ENCODE measurements at regions not wholly inside any gene's neighbourhood (a gene's known extent, or its start where the extent isn't known, plus 50 kb on each side); places are given as distances from the start of the nearest gene placed in this dataset.
A peak's percentile ranks its signal among the peaks of the same experiment; 100 is the strongest.

DNA sequence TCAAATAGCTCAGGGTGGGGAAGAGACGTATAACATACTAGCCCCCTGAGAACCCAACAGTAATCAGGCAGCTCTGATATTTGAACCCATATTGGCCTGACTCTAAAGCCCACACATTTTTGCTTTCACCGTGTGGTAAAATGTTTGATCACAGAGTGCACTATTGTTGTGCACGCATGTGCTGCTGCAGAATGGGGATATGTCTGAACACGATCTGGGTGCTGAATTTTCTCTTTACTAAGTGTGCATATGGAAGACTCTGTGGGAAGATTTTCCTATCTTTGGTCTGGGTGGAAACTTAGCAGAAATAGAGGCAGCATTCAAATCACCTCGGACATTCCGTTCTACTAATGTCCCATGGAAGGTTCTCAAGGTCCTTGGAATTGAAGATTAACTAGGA is 800.1 kb downstream of the TFAP2A start:
- DNase-seq (ENCODE audit: low read depth in 2 of 2) = no peak

DNA sequence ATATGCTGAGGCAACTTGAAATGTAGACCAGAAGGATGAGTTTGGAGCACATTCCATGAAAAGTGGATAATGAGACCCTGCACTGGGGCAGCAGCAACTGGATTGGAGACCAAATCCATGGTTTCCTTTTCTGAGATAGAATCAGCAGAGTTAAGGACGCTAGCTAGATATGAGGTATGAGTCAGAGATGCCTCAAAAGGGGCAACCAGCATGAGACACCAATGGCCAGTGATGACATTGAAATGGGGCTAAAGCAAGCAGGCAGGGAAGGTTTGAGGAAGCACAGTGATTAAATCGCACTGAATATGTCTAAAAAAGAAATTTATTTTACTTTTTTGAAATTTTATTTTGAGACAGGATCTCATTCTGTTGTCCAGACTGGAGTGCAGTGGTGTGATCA is 802.4 kb downstream of the TFAP2A start:
- DNase-seq (ENCODE audit: low read depth in 2 of 2) = no peak

DNA sequence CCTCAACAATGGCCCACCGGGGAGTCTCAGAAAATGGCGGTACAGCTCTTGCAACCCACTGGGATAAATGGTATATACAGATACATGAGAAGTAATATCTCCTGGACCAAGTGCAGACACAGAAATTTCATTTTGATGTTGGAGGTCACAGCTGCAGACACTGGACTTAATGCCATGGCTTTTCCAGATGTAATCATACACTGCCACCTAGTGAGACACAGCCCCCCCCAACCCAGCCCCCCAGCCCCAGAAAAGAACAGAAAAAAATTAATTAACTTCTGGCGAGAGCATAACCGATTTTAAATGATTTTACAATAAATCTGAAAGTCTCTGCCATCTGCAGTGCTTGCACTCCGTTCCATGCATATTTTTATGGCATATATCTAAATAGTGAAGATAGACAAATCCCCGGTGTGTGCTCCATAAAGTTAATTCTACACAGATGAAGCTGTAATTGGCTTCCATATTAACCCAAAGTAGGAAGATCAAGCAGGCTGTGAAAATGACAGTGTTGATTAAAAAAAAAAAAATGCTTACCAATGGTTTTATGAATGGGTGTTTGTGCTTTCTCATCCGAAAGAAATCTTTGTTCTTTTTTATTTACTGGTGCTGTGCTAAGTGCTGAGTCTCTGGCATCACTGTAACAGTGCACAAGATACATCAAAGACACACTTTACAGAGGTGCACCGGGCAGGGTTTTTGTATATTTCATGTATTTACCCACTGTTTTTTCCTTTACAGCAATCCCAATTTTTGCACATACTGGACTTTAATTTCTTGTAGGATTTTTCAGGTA is 804.1 kb downstream of the TFAP2A start:
- no peak for DNase-seq (ENCODE audit: low read depth in 2 of 2)

DNA sequence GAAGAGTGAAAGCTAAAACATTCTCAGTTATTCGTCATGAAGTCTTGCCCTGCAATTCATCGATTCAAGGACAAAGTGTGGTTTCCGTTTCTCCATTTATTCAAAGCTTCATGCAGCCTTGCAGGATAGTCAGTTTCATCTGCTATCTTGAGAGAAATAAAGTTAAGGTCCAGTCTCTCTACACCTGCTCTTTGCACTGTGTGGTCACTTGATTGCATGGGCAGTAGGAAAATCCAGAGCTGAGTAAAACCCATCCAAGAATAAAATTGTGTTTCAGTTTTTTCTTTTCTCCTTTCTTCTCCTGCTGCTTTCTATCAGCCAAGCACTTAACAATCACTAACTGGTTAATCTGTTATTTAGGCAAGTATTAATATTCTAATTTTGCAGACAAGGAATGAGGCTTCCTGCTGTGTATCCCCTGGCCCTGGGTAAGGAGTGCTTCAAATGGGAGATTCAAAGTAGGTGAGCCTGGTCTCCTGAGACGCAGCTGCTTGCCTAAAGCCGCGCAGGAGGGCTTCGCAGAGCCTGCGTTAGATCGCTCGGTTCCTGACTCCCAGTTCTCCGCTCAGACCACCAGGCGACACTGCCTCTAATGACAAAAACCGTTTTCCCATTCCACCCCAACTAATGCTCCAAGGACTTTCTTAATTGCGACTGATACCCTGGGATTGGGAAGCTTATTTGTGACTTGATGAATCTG is 808.3 kb downstream of the TFAP2A start:
- no peak for DNase-seq (ENCODE audit: low read depth in 2 of 2)

DNA sequence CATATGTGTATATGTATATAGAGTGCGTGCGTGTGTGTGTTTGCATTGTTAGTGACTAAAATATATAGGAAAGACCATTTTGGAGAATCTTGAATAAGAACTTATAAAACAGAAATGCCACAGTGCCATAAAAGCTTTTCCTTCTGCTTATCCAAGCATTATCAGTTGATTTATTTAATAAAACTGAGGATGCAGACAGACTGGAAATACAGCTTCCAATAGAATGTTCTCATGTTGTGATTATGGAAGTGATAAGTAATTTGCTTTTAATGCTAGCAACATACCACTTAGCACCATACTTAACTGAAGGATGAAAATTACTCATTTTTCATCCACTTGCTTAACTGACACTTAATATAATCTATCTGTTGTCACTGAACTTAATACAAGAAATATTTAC is 820.1 kb downstream of the TFAP2A start:
- DNase-seq (ENCODE audit: low read depth in 2 of 2) = no peak

DNA sequence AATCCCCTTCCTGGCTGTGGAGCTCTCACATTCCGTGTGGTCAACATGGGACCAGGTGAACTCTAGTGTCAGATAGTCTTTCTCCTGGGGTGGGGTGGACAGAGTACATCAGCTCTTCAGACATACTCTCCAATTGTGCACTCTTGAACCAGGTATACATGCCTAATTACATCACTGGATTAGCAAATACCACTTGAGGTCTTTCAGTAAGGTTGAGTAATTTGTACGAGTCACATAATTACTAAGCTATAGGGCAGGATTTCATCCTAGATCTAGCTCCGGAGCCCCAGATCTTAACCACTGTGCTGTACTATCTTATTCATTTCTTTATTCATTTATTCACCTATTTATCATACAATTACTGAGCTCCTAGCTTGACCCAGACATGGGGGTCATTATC is 821.3 kb downstream of the TFAP2A start:
- DNase-seq (ENCODE audit: low read depth in 2 of 2) = no peak

DNA sequence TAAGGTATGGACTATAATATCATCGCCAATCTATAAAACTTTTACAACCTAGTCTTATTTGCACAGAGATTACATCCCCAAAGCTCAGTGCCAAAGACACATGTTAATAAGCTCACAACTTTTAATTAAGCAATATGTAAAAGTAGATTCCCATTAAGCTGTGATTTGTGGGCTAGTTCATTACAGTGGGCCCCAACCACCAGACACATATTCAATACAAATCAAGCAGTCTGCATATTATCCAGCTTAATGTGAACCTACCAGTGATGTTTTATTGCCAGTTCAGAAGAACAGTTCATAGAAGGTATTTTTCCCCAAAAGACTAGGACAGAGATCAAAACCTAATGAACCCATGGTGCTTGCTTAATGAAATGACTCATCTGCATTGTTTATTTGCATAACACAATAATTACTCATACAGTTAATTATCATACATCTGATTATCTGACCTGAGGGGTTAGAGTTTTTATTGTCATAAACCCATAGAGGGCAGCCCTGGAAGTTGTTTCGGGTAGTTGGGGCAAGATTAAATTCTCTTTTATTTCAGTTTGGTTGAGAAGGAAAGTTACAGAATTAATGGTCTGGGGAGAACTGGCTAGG is 831.0 kb downstream of the TFAP2A start:
- DNase-seq (ENCODE audit: low read depth in 2 of 2) = no peak

DNA sequence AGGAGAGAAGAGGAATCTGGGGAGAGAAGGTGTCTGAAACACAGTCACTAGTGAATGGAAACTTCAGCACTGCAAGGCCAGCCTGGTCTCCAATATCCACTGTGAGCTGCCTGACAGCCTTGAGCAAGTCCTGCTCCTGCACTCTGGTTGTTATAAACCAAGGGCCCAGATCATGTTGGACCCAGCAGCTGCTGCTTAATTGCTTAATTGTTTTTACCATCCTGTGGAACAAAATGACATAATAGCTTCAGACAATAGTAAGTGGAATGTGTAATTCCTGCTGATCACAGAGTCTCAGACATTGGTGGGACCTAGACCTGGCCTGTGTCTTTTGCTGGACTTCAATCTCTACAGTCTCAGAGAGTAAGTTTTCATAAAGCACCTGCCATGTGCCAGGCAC is 833.7 kb downstream of the TFAP2A start:
- DNase-seq (ENCODE audit: low read depth in 2 of 2) = no peak

DNA sequence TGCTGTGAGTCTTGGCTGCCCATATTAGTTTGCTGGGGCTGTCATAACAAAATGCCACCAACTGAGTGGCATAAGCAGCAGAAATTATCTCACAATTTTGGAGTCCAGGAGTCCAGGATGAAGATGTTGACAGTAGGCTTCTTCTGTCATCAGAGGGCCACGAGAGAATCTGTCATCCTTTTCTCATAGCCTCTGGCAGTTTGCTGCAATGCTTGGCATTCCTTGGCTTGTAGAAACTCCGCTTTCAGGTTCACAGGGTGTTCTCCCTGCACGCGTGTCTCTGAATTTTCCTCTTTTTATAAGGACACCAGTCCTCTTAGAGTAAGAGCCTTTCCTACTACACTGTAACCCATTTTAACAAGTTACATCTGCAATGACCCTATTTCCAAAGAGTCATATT is 838.4 kb downstream of the TFAP2A start:
- DNase-seq (ENCODE audit: low read depth in 2 of 2) = no peak

DNA sequence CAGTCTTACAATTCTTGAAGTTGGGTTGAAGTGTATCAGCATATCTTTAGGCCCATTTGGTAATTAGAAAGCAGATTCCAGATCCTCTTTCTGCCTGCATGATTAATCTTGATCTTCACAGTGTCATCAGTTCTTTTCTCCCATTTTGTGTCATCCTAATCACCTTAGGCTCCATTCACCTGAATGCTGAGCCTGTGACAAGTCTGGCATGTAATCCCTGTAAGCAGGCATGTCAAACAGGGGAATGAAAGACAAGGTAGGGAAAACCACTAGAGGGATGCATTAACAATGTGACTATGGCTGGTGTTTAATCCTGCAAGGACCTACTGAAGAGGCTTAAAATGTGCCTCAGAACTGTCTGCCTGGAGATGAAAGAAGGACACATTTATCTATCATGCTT is 848.8 kb downstream of the TFAP2A start:
- no peak for DNase-seq (ENCODE audit: low read depth in 2 of 2)

DNA sequence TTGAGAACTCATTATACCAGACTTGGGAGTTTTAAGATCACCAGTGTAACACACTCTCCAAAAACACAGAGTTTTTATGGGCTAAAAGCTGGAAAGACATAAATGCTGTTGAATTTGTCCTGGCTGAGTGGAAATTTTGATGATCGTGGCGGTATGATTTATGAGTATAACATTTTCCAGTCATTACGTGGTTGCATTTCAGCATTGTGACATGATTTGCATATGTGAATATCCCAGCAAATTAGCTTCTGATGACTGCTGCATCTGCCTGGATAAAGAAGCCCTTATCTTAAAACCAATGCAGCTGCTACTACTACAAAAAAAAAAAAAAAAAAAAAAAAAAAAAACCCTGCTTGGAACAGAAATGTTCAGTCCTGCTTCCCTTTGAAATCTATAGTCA is 850.9 kb downstream of the TFAP2A start:
- peak; percentile 51 to 61 for DNase-seq (ENCODE audit: low read depth in 2 of 2)

DNA sequence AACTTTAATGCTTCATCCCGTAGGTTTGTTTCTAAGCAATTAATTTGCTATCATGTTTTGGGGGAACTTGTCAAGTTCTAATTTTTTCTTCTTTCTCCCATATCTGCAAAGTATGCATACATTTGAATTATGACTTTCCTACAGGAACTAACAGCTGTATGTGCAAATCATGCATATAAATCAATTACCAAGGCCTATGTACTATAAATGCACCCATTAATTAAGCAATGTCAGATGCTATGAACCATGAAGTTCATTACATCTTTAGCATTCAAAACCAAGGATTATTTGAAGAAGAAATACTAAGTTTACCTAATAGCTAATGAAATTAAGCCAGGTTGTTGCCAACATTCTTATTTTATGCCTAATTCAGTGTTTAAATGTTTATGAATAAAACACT is 851.3 kb downstream of the TFAP2A start:
- no peak for DNase-seq (ENCODE audit: low read depth in 2 of 2)

DNA sequence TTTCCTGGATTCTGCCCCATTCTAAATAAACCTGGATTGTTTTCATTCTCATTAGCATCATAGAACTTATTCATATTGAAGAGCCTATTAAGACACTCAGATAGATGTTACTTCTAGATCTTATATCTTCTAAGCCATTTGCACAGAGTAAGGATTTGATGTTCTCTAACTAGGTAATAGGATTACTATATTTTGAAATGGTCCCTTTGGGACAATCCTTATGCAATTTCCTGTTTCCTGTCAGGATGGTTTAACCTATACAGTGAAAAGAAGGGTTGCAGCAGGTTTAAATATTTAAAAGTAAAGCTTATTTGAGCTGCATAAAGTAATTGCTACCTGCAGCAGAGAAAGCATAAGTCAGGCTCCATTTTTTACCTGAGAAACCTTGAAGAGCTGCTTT is 860.1 kb downstream of the TFAP2A start:
- no peak for DNase-seq (ENCODE audit: low read depth in 2 of 2)

DNA sequence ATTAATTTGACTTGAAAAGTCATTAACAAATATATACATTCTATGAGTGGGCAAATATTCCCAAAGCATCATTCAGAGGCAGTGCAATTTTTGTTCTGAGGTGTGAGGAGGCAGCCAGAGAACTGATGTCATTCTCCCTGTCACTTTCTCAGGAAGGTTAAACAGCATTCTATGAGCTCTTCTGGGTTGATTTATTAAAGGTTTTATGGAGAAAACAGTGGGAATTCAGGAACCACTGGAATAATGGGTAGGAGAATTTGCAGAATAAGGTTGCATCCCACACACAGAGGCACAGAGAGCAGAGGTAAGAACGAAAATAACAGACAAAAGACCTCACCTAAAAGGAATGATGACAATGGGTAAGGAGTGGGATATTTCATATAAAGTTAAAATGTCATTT is 860.6 kb downstream of the TFAP2A start:
- DNase-seq (ENCODE audit: low read depth in 2 of 2) = no peak

DNA sequence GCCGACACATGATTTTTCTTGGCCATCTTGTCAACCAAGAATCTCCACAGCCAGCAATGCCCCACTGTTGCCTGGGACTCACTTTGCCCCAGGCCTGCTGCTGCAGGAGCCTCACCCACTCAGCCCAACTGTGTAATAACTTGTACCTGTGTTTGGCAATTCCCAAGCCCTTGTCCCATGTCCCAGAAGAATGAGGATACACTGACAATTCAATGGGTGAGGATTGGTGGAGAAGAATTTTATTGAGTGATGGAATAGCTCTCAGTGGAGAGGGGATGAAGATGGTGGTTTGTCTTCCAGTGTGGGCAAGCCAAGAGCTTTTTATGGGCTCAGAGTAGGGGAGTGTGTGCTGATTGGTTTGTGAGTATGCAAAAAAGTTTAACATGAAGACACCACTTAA is 861.9 kb downstream of the TFAP2A start:
- DNase-seq (ENCODE audit: low read depth in 2 of 2) = no peak

DNA sequence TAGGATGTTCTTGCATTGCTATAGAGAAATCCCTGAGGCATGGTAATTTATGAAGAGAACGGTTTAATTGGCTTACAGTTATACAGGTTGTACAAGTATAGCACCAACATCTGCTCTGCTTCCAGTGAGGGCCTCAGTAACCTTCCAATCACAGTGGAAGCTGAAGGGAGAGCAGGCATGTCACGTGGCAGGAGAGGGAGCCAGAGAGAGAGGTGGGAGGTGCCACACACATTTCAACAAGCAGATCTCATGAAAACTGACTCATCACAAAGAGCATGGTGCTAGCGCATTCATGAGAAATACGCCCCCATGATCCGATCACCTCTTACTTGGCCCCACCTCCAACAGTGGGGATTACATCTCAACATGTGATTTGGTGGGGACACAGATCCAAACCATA is 871.2 kb downstream of the TFAP2A start:
- no peak for DNase-seq (ENCODE audit: low read depth in 2 of 2)

DNA sequence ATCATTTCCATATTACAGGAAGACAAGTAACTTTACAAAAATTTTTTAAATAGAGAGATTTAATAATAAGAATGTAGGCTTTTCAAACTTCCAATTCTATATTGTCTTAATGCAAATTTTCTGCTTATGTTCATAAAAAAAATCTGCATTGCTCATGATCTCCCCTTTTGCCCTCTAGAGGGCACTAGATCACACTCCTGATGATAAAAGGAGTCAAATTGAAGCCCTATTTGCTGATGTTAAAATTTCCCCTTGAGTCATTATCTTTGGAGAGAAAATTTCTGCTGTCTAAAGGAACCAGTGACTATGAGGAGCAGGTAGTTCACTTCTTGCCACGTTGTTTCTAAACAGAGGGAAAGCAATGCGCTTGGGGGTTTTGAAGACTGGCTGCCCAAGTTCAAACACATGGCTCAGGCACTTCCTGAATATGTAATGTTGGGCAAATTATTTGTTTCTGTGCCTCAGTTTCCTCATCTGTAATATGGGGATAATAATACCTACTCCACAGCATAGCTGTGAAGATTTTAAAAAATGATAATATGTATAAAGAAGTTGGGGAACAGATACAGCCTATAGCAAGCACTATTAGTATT is 874.2 kb downstream of the TFAP2A start:
- no peak for DNase-seq (ENCODE audit: low read depth in 2 of 2)

DNA sequence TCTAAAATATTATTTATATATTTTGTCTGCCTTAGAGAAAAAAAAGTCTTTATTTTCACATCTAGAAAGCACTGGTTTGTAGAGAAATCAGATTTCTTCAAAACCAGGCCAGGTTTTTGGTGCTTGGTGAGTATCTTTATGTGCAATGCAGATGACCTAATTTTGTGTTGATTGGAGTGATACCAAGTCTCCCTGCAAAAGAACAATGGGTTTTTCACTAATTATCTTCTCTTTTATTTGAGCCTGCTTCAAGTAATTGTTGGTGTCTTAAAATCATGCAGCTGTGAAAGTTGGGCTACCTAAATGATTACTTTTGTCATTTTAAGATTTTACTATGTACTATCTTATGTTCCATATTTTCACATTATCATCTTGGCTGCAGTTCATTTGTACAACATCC is 874.7 kb downstream of the TFAP2A start:
- no peak for DNase-seq (ENCODE audit: low read depth in 2 of 2)

DNA sequence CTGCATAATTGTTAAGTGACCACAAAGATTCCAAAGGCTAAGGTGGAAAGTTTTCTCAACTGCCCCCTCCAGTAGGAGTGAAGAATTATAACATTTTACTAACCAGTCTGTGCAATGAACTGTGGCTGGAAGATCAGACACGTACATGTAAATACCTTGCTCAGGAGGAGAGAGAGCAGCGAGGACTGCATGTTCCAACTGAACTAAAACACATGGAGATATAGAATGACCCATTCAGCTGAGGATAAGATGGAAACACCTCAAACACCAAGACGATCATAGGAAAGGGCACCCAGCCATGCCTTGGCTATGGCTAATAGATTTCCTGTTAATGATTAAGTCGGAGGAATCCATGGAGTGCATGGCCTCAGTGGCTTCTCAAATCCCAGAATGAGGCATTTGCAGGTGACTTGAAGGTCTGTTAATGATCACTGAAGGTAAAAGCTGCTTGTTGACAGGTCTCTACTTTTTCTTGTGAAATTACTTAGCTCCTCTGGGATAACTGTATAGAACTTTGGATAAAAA is 875.6 kb downstream of the TFAP2A start:
- no peak for DNase-seq (ENCODE audit: low read depth in 2 of 2)

DNA sequence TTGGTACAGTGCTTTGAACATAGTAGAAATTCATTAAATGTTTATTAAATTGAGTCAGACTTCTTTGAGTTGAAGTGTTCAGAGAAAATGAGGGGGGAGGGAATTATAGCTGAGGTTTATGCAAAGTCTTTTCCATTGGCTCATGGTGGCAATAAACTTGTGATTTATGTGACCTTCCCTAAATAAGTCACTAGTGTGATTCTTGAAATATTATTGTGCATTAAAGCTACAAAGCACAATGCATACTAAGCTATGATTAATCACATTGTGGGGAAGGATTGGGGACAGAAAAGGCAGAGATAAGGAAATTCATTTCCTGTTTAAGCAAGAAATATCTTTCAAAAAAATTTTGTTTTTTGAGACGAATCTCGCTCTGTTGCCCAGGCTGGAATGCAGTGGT is 877.5 kb downstream of the TFAP2A start:
- DNase-seq (ENCODE audit: low read depth in 2 of 2) = no peak

DNA sequence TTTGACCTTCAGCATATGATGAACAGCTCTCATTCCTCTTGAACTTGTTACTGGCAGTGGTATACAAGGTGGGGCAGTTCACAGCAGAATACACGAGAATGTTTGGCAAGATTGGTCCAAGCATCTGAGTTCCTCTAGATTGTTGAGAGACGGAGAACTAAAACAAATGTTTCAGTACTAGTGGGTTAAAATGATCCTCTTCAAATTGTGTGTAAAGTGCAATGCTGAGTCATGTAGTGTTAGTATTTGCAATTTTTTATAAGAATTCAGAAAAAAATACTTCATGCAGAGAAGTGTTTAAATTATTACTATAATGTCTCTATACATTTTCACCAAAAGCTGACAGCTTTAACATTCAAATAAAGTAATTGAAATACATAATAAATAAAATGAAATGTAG is 879.8 kb downstream of the TFAP2A start:
- DNase-seq (ENCODE audit: low read depth in 2 of 2) = no peak
